ENCODE measurements at regions not wholly inside any gene's neighbourhood (a gene's known extent, or its start where the extent isn't known, plus 50 kb on each side); places are given as distances from the start of the nearest gene placed in this dataset.

GRCh38 chr13:80273718-80274117 lies 67.2 kb downstream of the SPRY2 start:
- TF ChIP-seq, protein P1, sequence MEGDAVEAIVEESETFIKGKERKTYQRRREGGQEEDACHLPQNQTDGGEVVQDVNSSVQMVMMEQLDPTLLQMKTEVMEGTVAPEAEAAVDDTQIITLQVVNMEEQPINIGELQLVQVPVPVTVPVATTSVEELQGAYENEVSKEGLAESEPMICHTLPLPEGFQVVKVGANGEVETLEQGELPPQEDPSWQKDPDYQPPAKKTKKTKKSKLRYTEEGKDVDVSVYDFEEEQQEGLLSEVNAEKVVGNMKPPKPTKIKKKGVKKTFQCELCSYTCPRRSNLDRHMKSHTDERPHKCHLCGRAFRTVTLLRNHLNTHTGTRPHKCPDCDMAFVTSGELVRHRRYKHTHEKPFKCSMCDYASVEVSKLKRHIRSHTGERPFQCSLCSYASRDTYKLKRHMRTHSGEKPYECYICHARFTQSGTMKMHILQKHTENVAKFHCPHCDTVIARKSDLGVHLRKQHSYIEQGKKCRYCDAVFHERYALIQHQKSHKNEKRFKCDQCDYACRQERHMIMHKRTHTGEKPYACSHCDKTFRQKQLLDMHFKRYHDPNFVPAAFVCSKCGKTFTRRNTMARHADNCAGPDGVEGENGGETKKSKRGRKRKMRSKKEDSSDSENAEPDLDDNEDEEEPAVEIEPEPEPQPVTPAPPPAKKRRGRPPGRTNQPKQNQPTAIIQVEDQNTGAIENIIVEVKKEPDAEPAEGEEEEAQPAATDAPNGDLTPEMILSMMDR (conservative IDR thresholded peaks at IDR 0.05) = no peak
- no peak for TF ChIP-seq ZFX (IDR thresholded peaks at IDR 0.05)
